GM21529 (cell line): ENCODE measurements at regions not wholly inside any gene's neighbourhood (a gene's known extent, or its start where the extent isn't known, plus 50 kb on each side); places are given as distances from the start of the nearest gene placed in this dataset.
A peak's percentile ranks its signal among the peaks of the same experiment; 100 is the strongest.

Source experiments
- ATAC-seq: cut with Tn5 transposase; IDR thresholded peaks from one replicate; pipeline ENCODE4 v1.9.1; 2021; ENCODE audit not compliant: unreplicated experiment

GRCh38 chr4:95985791-95986550, 146.1 kb downstream of the PDHA2 start:
- no peak for ATAC-seq

GRCh38 chr4:95987851-95988250, 148.0 kb downstream of the PDHA2 start:
- ATAC-seq = no peak

- ATAC-seq = no peak
Measured at GRCh38 chr4:95998311-95998710, 158.4 kb downstream of the PDHA2 start.

GRCh38 chr4:96003951-96004740, 164.3 kb downstream of the PDHA2 start:
- ATAC-seq = no peak

- no peak for ATAC-seq
Measured at GRCh38 chr4:96009427-96010119, 169.7 kb downstream of the PDHA2 start.

- ATAC-seq = no peak
Measured at GRCh38 chr4:96012687-96013086, 172.8 kb downstream of the PDHA2 start.

- ATAC-seq = peak; percentile 49
Measured at GRCh38 chr4:96016634-96017299, 176.9 kb downstream of the PDHA2 start.

- ATAC-seq = no peak
Measured at GRCh38 chr4:96025011-96025410, 185.1 kb downstream of the PDHA2 start.

- ATAC-seq = no peak
Measured at GRCh38 chr4:96035727-96036126, 195.8 kb downstream of the PDHA2 start.

- ATAC-seq = no peak
Measured at GRCh38 chr4:96036781-96037180, 196.9 kb downstream of the PDHA2 start.

- no peak for ATAC-seq
Measured at GRCh38 chr4:96037705-96038104, 197.8 kb downstream of the PDHA2 start.

GRCh38 chr4:96039217-96039616, 199.3 kb downstream of the PDHA2 start:
- no peak for ATAC-seq

GRCh38 chr4:96039803-96040436, 200.0 kb downstream of the PDHA2 start:
- ATAC-seq = no peak

GRCh38 chr4:96044971-96045370, 205.1 kb downstream of the PDHA2 start:
- ATAC-seq = no peak

- ATAC-seq = no peak
Measured at GRCh38 chr4:96052827-96053226, 212.9 kb downstream of the PDHA2 start.

- no peak for ATAC-seq
Measured at GRCh38 chr4:96056346-96056934, 216.5 kb downstream of the PDHA2 start.

GRCh38 chr4:96063639-96064038, 223.7 kb downstream of the PDHA2 start:
- ATAC-seq = no peak

GRCh38 chr4:96073461-96073860, 233.6 kb downstream of the PDHA2 start:
- ATAC-seq = no peak

GRCh38 chr4:96092151-96092705, 252.3 kb downstream of the PDHA2 start:
- ATAC-seq = no peak

- ATAC-seq = no peak
Measured at GRCh38 chr4:96093057-96093456, 253.2 kb downstream of the PDHA2 start.
